ENCODE measurements at regions not wholly inside any gene's neighbourhood (a gene's known extent, or its start where the extent isn't known, plus 50 kb on each side); places are given as distances from the start of the nearest gene placed in this dataset.

GRCh38 chrX:138073626-138074025 lies 507.7 kb downstream of the ZIC3 start (continued):
- TF ChIP-seq IRF2 (CRISPR knock-in tag; IDR thresholded peaks at IDR 0.05; ENCODE audit: borderline replicate concordance, low read depth) (no peak), ZNF121 (CRISPR knock-in tag; IDR thresholded peaks at IDR 0.05) (no peak), ETV6 (CRISPR knock-in tag; IDR thresholded peaks at IDR 0.05) (no peak), ZNF423 (CRISPR knock-in tag; IDR thresholded peaks at IDR 0.05) (no peak)

- Mint-ChIP-seq H3K36me3 (peaks cover 19% of the 10 kb centered on the region), H3K4me1 (peaks cover 33% of the 10 kb centered on the region), H3K27ac (no peak overlapping the region), H3K4me3 (no peak overlapping the region), H3K9me3 (peaks cover 15% of the 10 kb centered on the region; the same call in 1 of the 2 replicates), H3K27me3 (ENCODE audit: low read depth) (no peaks in the 10 kb centered on the region)
- DNase-seq (ENCODE audit: low spot score) (no peak), ATAC-seq (peak; percentile 41; the same call in 1 of the 2 replicates)
- TF ChIP-seq USF1 (CRISPR knock-in tag; IDR thresholded peaks at IDR 0.05): no peak
- TF ChIP-seq ZNF121 (CRISPR knock-in tag; IDR thresholded peaks at IDR 0.05): no peak
- TF ChIP-seq ZNF317 (CRISPR knock-in tag; IDR thresholded peaks at IDR 0.05; ENCODE audit: borderline replicate concordance, low read depth): no peak
- TF ChIP-seq MAX (CRISPR knock-in tag; IDR thresholded peaks at IDR 0.05): no peak
- no peak for TF ChIP-seq MYBL2 (CRISPR knock-in tag; IDR thresholded peaks at IDR 0.05)
- TF ChIP-seq KAT7 (CRISPR knock-in tag; IDR thresholded peaks at IDR 0.05; ENCODE audit: borderline replicate concordance): no peak
- no peak for TF ChIP-seq PRDM15 (CRISPR knock-in tag; IDR thresholded peaks at IDR 0.05)
- TF ChIP-seq ATF2 (CRISPR knock-in tag; IDR thresholded peaks at IDR 0.05; ENCODE audit: borderline replicate concordance, low read depth): no peak
- TF ChIP-seq GRHL2 (CRISPR knock-in tag; IDR thresholded peaks at IDR 0.05; ENCODE audit: insufficient replicate concordance, severe bottlenecking): no peak
- TF ChIP-seq OVOL2 (CRISPR knock-in tag; IDR thresholded peaks at IDR 0.05; ENCODE audit: borderline replicate concordance): no peak
- ChIA-PET CTCF (interaction anchor here (0.5 kb wide), 1 partner anchor 808 kb away, joined by 3 read pairs; no protein-coding TSS in a partner anchor), POLR2A (no interaction called here)
These were observed 516.3 kb downstream of the ZIC3 start for GRCh38 chrX:138082251-138082650.

- CTCF ChIA-PET: no interaction called here
- no peak for DNase-seq (ENCODE audit: low spot score)
- no peak overlapping the region for H3K27ac Mint-ChIP-seq
- H3K27me3 Mint-ChIP-seq (ENCODE audit: low read depth): no peaks in the 10 kb centered on the region
- ATAC-seq: no peak
- H3K36me3 Mint-ChIP-seq: peaks cover 19% of the 10 kb centered on the region
- no peak overlapping the region for H3K4me3 Mint-ChIP-seq
- POLR2A ChIA-PET: no interaction called here
- H3K9me3 Mint-ChIP-seq: peaks cover 15% of the 10 kb centered on the region; the same call in 1 of the 2 replicates
- peaks cover 33% of the 10 kb centered on the region for H3K4me1 Mint-ChIP-seq
- no peak for TF ChIP-seq GABPB1 (CRISPR knock-in tag; IDR thresholded peaks at IDR 0.05)
- no peak for TF ChIP-seq ZBTB21 (CRISPR knock-in tag; IDR thresholded peaks at IDR 0.05; ENCODE audit: borderline replicate concordance)
- no peak for TF ChIP-seq TCF7 (CRISPR knock-in tag; IDR thresholded peaks at IDR 0.05; ENCODE audit: low read depth)
- TF ChIP-seq TEAD1 (CRISPR knock-in tag; IDR thresholded peaks at IDR 0.05): no peak
- no peak for TF ChIP-seq ZNF219 (CRISPR knock-in tag; IDR thresholded peaks at IDR 0.05; ENCODE audit: borderline replicate concordance)
- TF ChIP-seq FOXP4 (CRISPR knock-in tag; IDR thresholded peaks at IDR 0.05): no peak
- TF ChIP-seq KAT7 (CRISPR knock-in tag; IDR thresholded peaks at IDR 0.05; ENCODE audit: borderline replicate concordance): no peak
- no peak for TF ChIP-seq ZNF281 (CRISPR knock-in tag; IDR thresholded peaks at IDR 0.05)
- no peak for TF ChIP-seq ATF3 (CRISPR knock-in tag; conservative IDR thresholded peaks at IDR 0.05)
These were observed 517.0 kb downstream of the ZIC3 start for GRCh38 chrX:138082896-138083295.
